GM12878 (cell line): ENCODE measurements at regions not wholly inside any gene's neighbourhood (a gene's known extent, or its start where the extent isn't known, plus 50 kb on each side); places are given as distances from the start of the nearest gene placed in this dataset.

Experiments used
- FOXM1 ChIP-seq: IDR thresholded peaks from 2 replicates; pipeline ENCODE4 v1.6.1; 2012; ENCODE audit warnings: low read depth, mild to moderate bottlenecking, inconsistent platforms, low read length, moderate library complexity
- TF ChIP-seq, protein P1 (sequence below): fragments of 150-350 bp; IDR thresholded peaks from 2 replicates; pipeline ENCODE4 v1.6.1; 2016; ENCODE audit warnings: low read depth, low read length

DNA sequence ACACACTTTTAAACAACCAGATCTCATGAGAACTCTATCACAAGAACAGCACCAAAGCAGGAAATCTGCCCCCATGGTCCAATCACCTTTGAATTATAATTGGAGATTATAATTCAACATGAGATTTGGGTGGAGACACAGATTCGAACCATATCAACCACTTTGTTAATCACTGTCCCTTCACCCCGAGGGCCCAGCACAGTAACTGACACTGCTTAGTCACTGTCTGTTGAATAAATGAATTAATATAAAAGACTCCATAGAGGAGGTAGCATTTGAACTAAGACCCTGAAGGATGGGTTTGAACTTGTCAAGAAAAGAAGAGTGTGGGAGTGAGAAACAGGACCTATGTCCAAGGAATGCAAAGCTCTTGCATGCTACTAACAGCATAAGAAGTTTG lies 276.4 kb downstream of the SHOX2 start:
- TF ChIP-seq, protein P1, sequence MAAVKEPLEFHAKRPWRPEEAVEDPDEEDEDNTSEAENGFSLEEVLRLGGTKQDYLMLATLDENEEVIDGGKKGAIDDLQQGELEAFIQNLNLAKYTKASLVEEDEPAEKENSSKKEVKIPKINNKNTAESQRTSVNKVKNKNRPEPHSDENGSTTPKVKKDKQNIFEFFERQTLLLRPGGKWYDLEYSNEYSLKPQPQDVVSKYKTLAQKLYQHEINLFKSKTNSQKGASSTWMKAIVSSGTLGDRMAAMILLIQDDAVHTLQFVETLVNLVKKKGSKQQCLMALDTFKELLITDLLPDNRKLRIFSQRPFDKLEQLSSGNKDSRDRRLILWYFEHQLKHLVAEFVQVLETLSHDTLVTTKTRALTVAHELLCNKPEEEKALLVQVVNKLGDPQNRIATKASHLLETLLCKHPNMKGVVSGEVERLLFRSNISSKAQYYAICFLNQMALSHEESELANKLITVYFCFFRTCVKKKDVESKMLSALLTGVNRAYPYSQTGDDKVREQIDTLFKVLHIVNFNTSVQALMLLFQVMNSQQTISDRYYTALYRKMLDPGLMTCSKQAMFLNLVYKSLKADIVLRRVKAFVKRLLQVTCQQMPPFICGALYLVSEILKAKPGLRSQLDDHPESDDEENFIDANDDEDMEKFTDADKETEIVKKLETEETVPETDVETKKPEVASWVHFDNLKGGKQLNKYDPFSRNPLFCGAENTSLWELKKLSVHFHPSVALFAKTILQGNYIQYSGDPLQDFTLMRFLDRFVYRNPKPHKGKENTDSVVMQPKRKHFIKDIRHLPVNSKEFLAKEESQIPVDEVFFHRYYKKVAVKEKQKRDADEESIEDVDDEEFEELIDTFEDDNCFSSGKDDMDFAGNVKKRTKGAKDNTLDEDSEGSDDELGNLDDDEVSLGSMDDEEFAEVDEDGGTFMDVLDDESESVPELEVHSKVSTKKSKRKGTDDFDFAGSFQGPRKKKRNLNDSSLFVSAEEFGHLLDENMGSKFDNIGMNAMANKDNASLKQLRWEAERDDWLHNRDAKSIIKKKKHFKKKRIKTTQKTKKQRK = no peak
- no peak for TF ChIP-seq FOXM1
